ENCODE measurements at regions not wholly inside any gene's neighbourhood (a gene's known extent, or its start where the extent isn't known, plus 50 kb on each side); places are given as distances from the start of the nearest gene placed in this dataset.

DNA sequence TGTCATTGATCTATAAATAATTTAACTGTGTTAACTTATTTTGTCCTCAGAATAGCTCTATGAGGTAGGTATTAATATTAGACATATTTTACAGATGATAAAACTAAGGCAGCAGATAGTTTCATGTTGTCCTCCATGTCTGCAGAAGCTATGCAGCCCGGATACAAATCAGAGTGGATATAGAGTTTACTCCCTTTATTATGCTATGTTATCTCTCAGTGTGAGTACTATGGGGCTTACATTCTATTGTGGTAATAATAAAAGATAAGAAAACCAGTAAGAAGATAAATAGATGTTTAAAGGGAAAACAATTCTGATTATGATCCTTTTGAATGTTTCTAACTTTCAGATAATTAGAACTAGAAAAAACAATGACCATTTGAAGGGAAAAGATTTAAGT lies 979.8 kb upstream of the CITED2 start:
- TF ChIP-seq, protein P1, sequence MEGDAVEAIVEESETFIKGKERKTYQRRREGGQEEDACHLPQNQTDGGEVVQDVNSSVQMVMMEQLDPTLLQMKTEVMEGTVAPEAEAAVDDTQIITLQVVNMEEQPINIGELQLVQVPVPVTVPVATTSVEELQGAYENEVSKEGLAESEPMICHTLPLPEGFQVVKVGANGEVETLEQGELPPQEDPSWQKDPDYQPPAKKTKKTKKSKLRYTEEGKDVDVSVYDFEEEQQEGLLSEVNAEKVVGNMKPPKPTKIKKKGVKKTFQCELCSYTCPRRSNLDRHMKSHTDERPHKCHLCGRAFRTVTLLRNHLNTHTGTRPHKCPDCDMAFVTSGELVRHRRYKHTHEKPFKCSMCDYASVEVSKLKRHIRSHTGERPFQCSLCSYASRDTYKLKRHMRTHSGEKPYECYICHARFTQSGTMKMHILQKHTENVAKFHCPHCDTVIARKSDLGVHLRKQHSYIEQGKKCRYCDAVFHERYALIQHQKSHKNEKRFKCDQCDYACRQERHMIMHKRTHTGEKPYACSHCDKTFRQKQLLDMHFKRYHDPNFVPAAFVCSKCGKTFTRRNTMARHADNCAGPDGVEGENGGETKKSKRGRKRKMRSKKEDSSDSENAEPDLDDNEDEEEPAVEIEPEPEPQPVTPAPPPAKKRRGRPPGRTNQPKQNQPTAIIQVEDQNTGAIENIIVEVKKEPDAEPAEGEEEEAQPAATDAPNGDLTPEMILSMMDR (IDR thresholded peaks at IDR 0.05; ENCODE audit: insufficient read depth, low read depth, low read length) = no peak
- TF ChIP-seq EZH2 (IDR thresholded peaks at IDR 0.05; ENCODE audit: insufficient read depth, low read length) = no peak
